K562 (cell line): ENCODE measurements at regions not wholly inside any gene's neighbourhood (a gene's known extent, or its start where the extent isn't known, plus 50 kb on each side); places are given as distances from the start of the nearest gene placed in this dataset.
A peak's percentile ranks its signal among the peaks of the same experiment; 100 is the strongest.

Experiments used
- ATAC-seq: fragments of 200-7000 bp; cut with Tn5 transposase; 3 replicates; pipeline ENCODE4 v1.9.1; 2020; ENCODE audit warnings: moderate library complexity
- BruUV-seq: library from RNA; stranded (reverse); fragments of 400-500 nt; replicated peaks from 2 replicates; lab custom pipeline; 2021; lab: Mats Ljungman, UMichigan
- CTCF ChIA-PET: fragments of 300-600 bp; formaldehyde crosslinking; extraction: SDS; loops from one replicate; lab custom pipeline; 2021; ENCODE audit warnings: low intra/inter-chr PET ratio; lab: Yijun Ruan, JAX
- POLR2A ChIA-PET: fragments of 300-600, 350-650 bp; sonication (Branson Sonifier 250); formaldehyde crosslinking; extraction: SDS; loops from one replicate; lab custom pipeline; 2021; ENCODE audit warnings: antibody characterized with exemption, inconsistent platforms; lab: Yijun Ruan, JAX
- DNase-seq, 4 experiments: peaks; one replicate each; pipeline versions ENCODE4 v3.0.0 to v3.0.0-alpha.2; 2011 to 2018; ENCODE audit warnings: low spot score in 3 of 4, mixed read lengths in 3 of 4; ENCODE audit errors: extremely low read depth in 1 of 4
- FAIRE-seq: peaks from 2 replicates; lab custom pipeline; 2011; peaks lifted over from hg19 to GRCh38; lab: Jason Lieb, UNC
- H2AFZ ChIP-seq: 2 replicates; pipeline ENCODE4 v1.6.0; 2011; ENCODE audit warnings: low read depth, low read length, control low read depth, inconsistent platforms
- H3K27ac ChIP-seq: fragments of 200-600 bp; 3 replicates; pipeline ENCODE4 v1.8.0; 2011; ENCODE audit warnings: low read depth, mild to moderate bottlenecking, control low read depth, inconsistent platforms, low read length, moderate library complexity, mixed read lengths; ENCODE audit errors: extremely low read depth
- H3K27me3 ChIP-seq, 2 experiments: fragments of 300-600 bp in 1 of 2; 2 replicates in 1 of 2; 3 replicates in 1 of 2; pipeline versions ENCODE4 v1.6.0 to v1.8.0; 2011; ENCODE audit warnings: inconsistent platforms in 2 of 2, low read length in 2 of 2, mild to moderate bottlenecking in 1 of 2, mixed read lengths in 1 of 2, moderate library complexity in 1 of 2; ENCODE audit not compliant: control insufficient read depth in 2 of 2, insufficient read depth in 2 of 2
- H3K36me3 ChIP-seq: fragments of 300-600 bp; 3 replicates; pipeline ENCODE4 v1.8.0; 2011; ENCODE audit warnings: mild to moderate bottlenecking, low read length, inconsistent platforms; ENCODE audit not compliant: control insufficient read depth, insufficient read depth
- H3K4me1 ChIP-seq, 2 experiments: fragments of 200-600 bp in 1 of 2; replicated peaks in 1 of 2; 2 replicates in 1 of 2; 3 replicates in 1 of 2; pipeline versions ENCODE4 v1.5.1 to v1.8.0; 2011; ENCODE audit warnings: inconsistent platforms in 2 of 2, low read length in 2 of 2, mild to moderate bottlenecking in 1 of 2, mixed read lengths in 1 of 2, moderate library complexity in 1 of 2; ENCODE audit not compliant: control insufficient read depth in 2 of 2, insufficient read depth in 2 of 2
- H3K4me2 ChIP-seq: 2 replicates; pipeline ENCODE4 v1.6.1; 2011; ENCODE audit warnings: low read length, control low read depth, inconsistent platforms, mixed read lengths; ENCODE audit not compliant: insufficient read depth
- H3K4me3 ChIP-seq: fragments of 200-600 bp; sonication (generic), shearing (Covaris generic); 2 replicates; pipeline ENCODE4 v1.5.1; 2016; ENCODE audit warnings: control low read depth, inconsistent platforms
- H3K79me2 ChIP-seq: fragments of 200-600 bp; 3 replicates; pipeline ENCODE4 v1.8.0; 2011; ENCODE audit warnings: low read length, inconsistent platforms; ENCODE audit not compliant: control insufficient read depth, insufficient read depth
- H3K9ac ChIP-seq, 2 experiments: 2 replicates each; pipeline versions ENCODE4 v1.6.0 to v1.6.1; 2011; ENCODE audit warnings: low read depth in 2 of 2, low read length in 2 of 2, control low read depth in 1 of 2, inconsistent platforms in 1 of 2, mild to moderate bottlenecking in 1 of 2, mixed read lengths in 1 of 2; ENCODE audit not compliant: insufficient read depth in 1 of 2
- H3K9me1 ChIP-seq: one replicate; pipeline ENCODE4 v1.6.0; 2011; ENCODE audit warnings: inconsistent platforms, mild to moderate bottlenecking, low read length, moderate library complexity; ENCODE audit not compliant: control insufficient read depth, insufficient read depth
- H3K9me3 ChIP-seq: replicated peaks from 2 replicates; pipeline ENCODE4 v1.5.1; 2011; ENCODE audit warnings: low read depth, low read length, inconsistent platforms; ENCODE audit not compliant: control insufficient read depth, insufficient read depth
- H4K20me1 ChIP-seq: replicated peaks from 2 replicates; pipeline ENCODE4 v1.6.1; 2011; ENCODE audit warnings: low read length, inconsistent platforms, mixed read lengths; ENCODE audit not compliant: control insufficient read depth, insufficient read depth
- ARID3B ChIP-seq: fragments of 250-450 bp; sonication (Bioruptor Pico); IDR thresholded peaks from 2 replicates; pipeline ENCODE4 v1.4.0; 2020; ENCODE audit warnings: borderline replicate concordance
- FOXA1 ChIP-seq: fragments of 450-650 bp; IDR thresholded peaks from 2 replicates; pipeline ENCODE4 v1.6.1; 2016; ENCODE audit warnings: mild to moderate bottlenecking, borderline replicate concordance
- HOXB6 ChIP-seq: fragments of 250-450 bp; sonication (Bioruptor Pico); IDR thresholded peaks from 2 replicates; pipeline ENCODE4 v1.5.1; 2022; ENCODE audit warnings: mild to moderate bottlenecking, borderline replicate concordance
- TGIF2 ChIP-seq: sonication (generic); formaldehyde crosslinking; IDR thresholded peaks from 2 replicates; pipeline ENCODE4 v1.8.1; 2022; ENCODE audit warnings: mild to moderate bottlenecking, missing genetic modification reagents, moderate library complexity
- ZFP36 ChIP-seq: fragments of 150-350 bp; IDR thresholded peaks from 2 replicates; pipeline ENCODE4 v1.6.1; 2018; ENCODE audit warnings: low read length, low read depth; ENCODE audit not compliant: partially characterized antibody
- ZKSCAN1 ChIP-seq: fragments of 150-350 bp; IDR thresholded peaks from 2 replicates; pipeline ENCODE4 v1.6.1; 2016; ENCODE audit warnings: low read depth, low read length
- ZNF143 ChIP-seq: sonication (generic); formaldehyde crosslinking; IDR thresholded peaks from 2 replicates; pipeline ENCODE4 v1.9.0; 2022; ENCODE audit warnings: mild to moderate bottlenecking, missing genetic modification reagents
- ZNF311 ChIP-seq: fragments of 250-450 bp; sonication (Bioruptor Pico); IDR thresholded peaks from 2 replicates; pipeline ENCODE4 v1.4.0; 2020; ENCODE audit warnings: mild to moderate bottlenecking, moderate library complexity
- ZNF766 ChIP-seq: fragments of 200-800 bp; sonication (Bioruptor generic); conservative IDR thresholded peaks from 2 replicates; pipeline ENCODE4 v1.6.1; 2016; ENCODE audit warnings: missing genetic modification characterization, missing compliant biosample characterization
- ZSCAN32 ChIP-seq: fragments of 450-650 bp; formaldehyde crosslinking; IDR thresholded peaks from 2 replicates; pipeline ENCODE4 v1.4.0; 2020; ENCODE audit warnings: mild to moderate bottlenecking, moderate library complexity
- WGBS: fragments of 100-300 bp; shearing (Covaris generic); methylation state at CpG from one replicate; pipeline ENCODE4 v1.1.6; 2016; ENCODE audit warnings: low coverage, mixed read lengths; ENCODE audit not compliant: insufficient coverage; ENCODE audit errors: missing lambda C conversion rate; 5-methylcytosine and 5-hydroxymethylcytosine counted together
- in situ Hi-C: fragments of 300-500 bp; cut with MboI; formaldehyde crosslinking; loops from 4 replicates; pipeline ENCODE4 v1.15.0; 2018; ENCODE audit warnings: inconsistent platforms, mixed read lengths
- intact Hi-C: fragments of 100-400 bp; cut with micrococcal nuclease; formaldehyde crosslinking; loops from 2 replicates; pipeline ENCODE4 v1.14.2; 2022

- no peak for FAIRE-seq
- no peak overlapping the region for H3K27ac ChIP-seq
- H3K27me3 ChIP-seq, result peaks cover 0 to 10% of the 10 kb centered on the region in 2 experiments; a peak in 1 of 5 replicates
- BruUV-seq, result no TSS peak
- CTCF ChIA-PET, result no interaction called here
- H3K4me1 ChIP-seq, result peaks cover 0 to 4% of the 10 kb centered on the region in 2 experiments; a peak in 2 of 5 replicates
- H3K79me2 ChIP-seq, result no peaks in the 10 kb centered on the region
- no peak overlapping the region for H3K4me3 ChIP-seq
- intact Hi-C loops (no loop called here), in situ Hi-C loops (no loop called here)
- H3K4me2 ChIP-seq, result no peak overlapping the region
- no peak overlapping the region for H2AFZ ChIP-seq
- H4K20me1 ChIP-seq, result no peaks in the 10 kb centered on the region
- no peaks in the 10 kb centered on the region for H3K36me3 ChIP-seq
- DNase-seq, result no peak
- no peaks in the 10 kb centered on the region for H3K9me3 ChIP-seq
- POLR2A ChIA-PET, result no interaction called here
- 21% methylated on average over 15 of the region's 15 CpGs for WGBS
- TF ChIP-seq ZNF143 (no peak), HOXB6 (CRISPR knock-in tag) (no peak), FOXA1 (no peak), ARID3B (CRISPR knock-in tag) (no peak), ZFP36 (peak; percentile 34), ZSCAN32 (CRISPR knock-in tag) (no peak), ZNF311 (CRISPR knock-in tag) (no peak), ZKSCAN1 (peak; percentile 91), ZNF766 (no peak), TGIF2 (no peak)
- H3K9me1 ChIP-seq, result no peaks in the 10 kb centered on the region
- ATAC-seq, result no peak
- H3K9ac ChIP-seq, result no peak overlapping the region
Measured at GRCh38 chr15:77762747-77763355, 130.1 kb upstream of the LINGO1 start.
